GDM1 (cell line): ENCODE measurements at regions not wholly inside any gene's neighbourhood (a gene's known extent, or its start where the extent isn't known, plus 50 kb on each side); places are given as distances from the start of the nearest gene placed in this dataset.

ENCODE experiments used
- DNase-seq: peaks from one replicate; lab custom pipeline; 2025; lab: John Stamatoyannopoulos, UW

GRCh38 chr4:120525106-120525505 lies 397.4 kb downstream of the PRDM5 start:
- DNase-seq = no peak

- DNase-seq = no peak
Observed at GRCh38 chr4:120524237-120524636, 398.3 kb downstream of the PRDM5 start.

- DNase-seq = no peak
Observed at GRCh38 chr4:120520761-120521160, 401.8 kb downstream of the PRDM5 start.

- peak; percentile 54 for DNase-seq
Observed at GRCh38 chr4:120517966-120518365, 404.6 kb downstream of the PRDM5 start.

GRCh38 chr4:120509719-120510118 lies 412.8 kb downstream of the PRDM5 start:
- DNase-seq = no peak

- DNase-seq = no peak
Observed at GRCh38 chr4:120509222-120509621, 413.3 kb downstream of the PRDM5 start.

- no peak for DNase-seq
Observed at GRCh38 chr4:120508036-120508435, 414.5 kb downstream of the PRDM5 start.

GRCh38 chr4:120506536-120506935 lies 416.0 kb downstream of the PRDM5 start:
- DNase-seq = no peak

GRCh38 chr4:120498678-120499077 lies 423.8 kb downstream of the PRDM5 start:
- no peak for DNase-seq

GRCh38 chr4:120491481-120491880 lies 424.8 kb upstream of the MAD2L1 start:
- no peak for DNase-seq

GRCh38 chr4:120481756-120482155 lies 415.1 kb upstream of the MAD2L1 start:
- no peak for DNase-seq

GRCh38 chr4:120472447-120473131 lies 405.9 kb upstream of the MAD2L1 start:
- DNase-seq = no peak

GRCh38 chr4:120466429-120466828 lies 399.8 kb upstream of the MAD2L1 start:
- DNase-seq = no peak

GRCh38 chr4:120454788-120455187 lies 388.1 kb upstream of the MAD2L1 start:
- no peak for DNase-seq

GRCh38 chr4:120452536-120452935 lies 385.9 kb upstream of the MAD2L1 start:
- DNase-seq = no peak

- no peak for DNase-seq
Observed at GRCh38 chr4:120452001-120452400, 385.4 kb upstream of the MAD2L1 start.

- no peak for DNase-seq
Observed at GRCh38 chr4:120447774-120448173, 381.1 kb upstream of the MAD2L1 start.

- DNase-seq = no peak
Observed at GRCh38 chr4:120446051-120446567, 379.5 kb upstream of the MAD2L1 start.

- DNase-seq = no peak
Observed at GRCh38 chr4:120445186-120445585, 378.5 kb upstream of the MAD2L1 start.

GRCh38 chr4:120443116-120443515 lies 376.5 kb upstream of the MAD2L1 start:
- no peak for DNase-seq

GRCh38 chr4:120440730-120441129 lies 374.1 kb upstream of the MAD2L1 start:
- DNase-seq = no peak

GRCh38 chr4:120435179-120435578 lies 368.5 kb upstream of the MAD2L1 start:
- DNase-seq = no peak

- DNase-seq = no peak
Observed at GRCh38 chr4:120434756-120435155, 368.1 kb upstream of the MAD2L1 start.

- no peak for DNase-seq
Observed at GRCh38 chr4:120432301-120432860, 365.7 kb upstream of the MAD2L1 start.
